Trophoblast cell (in vitro differentiated cells and primary cell): ENCODE measurements at regions not wholly inside any gene's neighbourhood (a gene's known extent, or its start where the extent isn't known, plus 50 kb on each side); places are given as distances from the start of the nearest gene placed in this dataset.
A peak's percentile ranks its signal among the peaks of the same experiment; 100 is the strongest.

Experiments
- DNase-seq, 2 donors: peaks; one replicate each; pipeline ENCODE4 v3.0.0-alpha.2; 2016
- H2AFZ ChIP-seq: 2 replicates; pipeline ENCODE4 v1.6.1; 2013; ENCODE audit warnings: low read length, moderate library complexity, mild to moderate bottlenecking; ENCODE audit not compliant: insufficient read depth, poor library complexity
- H2AK5ac ChIP-seq: 2 replicates; pipeline ENCODE4 v1.6.1; 2013; ENCODE audit warnings: mild to moderate bottlenecking, low read length
- H2BK120ac ChIP-seq: 2 replicates; pipeline ENCODE4 v1.6.1; 2013; ENCODE audit warnings: low read length, mild to moderate bottlenecking, moderate library complexity; ENCODE audit not compliant: insufficient read depth, poor library complexity
- H2BK12ac ChIP-seq: 2 replicates; pipeline ENCODE4 v1.6.1; 2013; ENCODE audit warnings: mild to moderate bottlenecking, low read length, moderate library complexity
- H2BK5ac ChIP-seq: 2 replicates; pipeline ENCODE4 v1.6.1; 2013; ENCODE audit warnings: low read length, low read depth, moderate library complexity, mild to moderate bottlenecking; ENCODE audit not compliant: poor library complexity
- H3K14ac ChIP-seq: 2 replicates; pipeline ENCODE4 v1.6.1; 2013; ENCODE audit warnings: mild to moderate bottlenecking, low read length
- H3K18ac ChIP-seq: 2 replicates; pipeline ENCODE4 v1.6.1; 2013; ENCODE audit warnings: mild to moderate bottlenecking, low read length
- H3K23ac ChIP-seq: 2 replicates; pipeline ENCODE4 v1.6.1; 2013; ENCODE audit warnings: low read length
- H3K27ac ChIP-seq: 2 replicates; pipeline ENCODE4 v1.5.1; 2013; ENCODE audit warnings: low read depth, mild to moderate bottlenecking, inconsistent platforms, low read length, moderate library complexity
- H3K27me3 ChIP-seq: 2 replicates; pipeline ENCODE4 v1.6.1; 2013; ENCODE audit warnings: inconsistent platforms, mild to moderate bottlenecking, low read length, moderate library complexity; ENCODE audit not compliant: insufficient read depth
- H3K36me3 ChIP-seq, 2 experiments: 1 replicate in 1 of 2; 2 replicates in 1 of 2; pipeline ENCODE4 v1.6.1; 2013; ENCODE audit warnings: low read length in 2 of 2, mild to moderate bottlenecking in 2 of 2, moderate library complexity in 1 of 2; ENCODE audit not compliant: insufficient read depth in 2 of 2, control insufficient read depth in 1 of 2
- H3K4ac ChIP-seq: 2 replicates; pipeline ENCODE4 v1.6.1; 2013; ENCODE audit warnings: low read depth, mild to moderate bottlenecking, low read length, moderate library complexity
- H3K4me1 ChIP-seq, 2 experiments: 1 replicate in 1 of 2; 2 replicates in 1 of 2; pipeline ENCODE4 v1.6.1; 2013; ENCODE audit warnings: low read length in 2 of 2, mild to moderate bottlenecking in 2 of 2, moderate library complexity in 1 of 2; ENCODE audit not compliant: insufficient read depth in 2 of 2, control insufficient read depth in 1 of 2
- H3K4me2 ChIP-seq: 2 replicates; pipeline ENCODE4 v1.6.1; 2013; ENCODE audit warnings: inconsistent platforms, mild to moderate bottlenecking, low read length, moderate library complexity
- H3K4me3 ChIP-seq: 2 replicates; pipeline ENCODE4 v1.5.1; 2013; ENCODE audit warnings: mild to moderate bottlenecking, low read depth, low read length, inconsistent platforms
- H3K79me1 ChIP-seq: one replicate; pipeline ENCODE4 v1.6.1; 2013; ENCODE audit warnings: low read length
- H3K79me2 ChIP-seq: 2 replicates; pipeline ENCODE4 v1.6.1; 2013; ENCODE audit warnings: low read length, mild to moderate bottlenecking; ENCODE audit not compliant: control insufficient read depth, insufficient read depth, poor library complexity
- H3K9ac ChIP-seq: 2 replicates; pipeline ENCODE4 v1.6.1; 2013; ENCODE audit warnings: mild to moderate bottlenecking, low read length
- H3K9me3 ChIP-seq: 2 replicates; pipeline ENCODE4 v1.6.1; 2013; ENCODE audit warnings: low read depth, mild to moderate bottlenecking, control low read depth, inconsistent platforms, low read length; ENCODE audit not compliant: insufficient read depth
- H4K12ac ChIP-seq: 2 replicates; pipeline ENCODE4 v1.6.1; 2013; ENCODE audit warnings: low read depth, mild to moderate bottlenecking, low read length, moderate library complexity
- H4K8ac ChIP-seq: 2 replicates; pipeline ENCODE4 v1.6.1; 2013; ENCODE audit warnings: low read depth, mild to moderate bottlenecking, low read length, moderate library complexity
- H4K91ac ChIP-seq: one replicate; pipeline ENCODE4 v1.6.1; 2013; ENCODE audit warnings: low read depth, mild to moderate bottlenecking, low read length, moderate library complexity
- WGBS: extraction: QIAGEN DNeasy Blood & Tissue Kit; methylation state at CpG from one replicate; pipeline ENCODE4 v1.1.7; 2013; ENCODE audit warnings: missing lambda C conversion rate; ENCODE audit not compliant: insufficient read length, insufficient coverage; ENCODE audit errors: extremely low coverage; 5-methylcytosine and 5-hydroxymethylcytosine counted together

DNA sequence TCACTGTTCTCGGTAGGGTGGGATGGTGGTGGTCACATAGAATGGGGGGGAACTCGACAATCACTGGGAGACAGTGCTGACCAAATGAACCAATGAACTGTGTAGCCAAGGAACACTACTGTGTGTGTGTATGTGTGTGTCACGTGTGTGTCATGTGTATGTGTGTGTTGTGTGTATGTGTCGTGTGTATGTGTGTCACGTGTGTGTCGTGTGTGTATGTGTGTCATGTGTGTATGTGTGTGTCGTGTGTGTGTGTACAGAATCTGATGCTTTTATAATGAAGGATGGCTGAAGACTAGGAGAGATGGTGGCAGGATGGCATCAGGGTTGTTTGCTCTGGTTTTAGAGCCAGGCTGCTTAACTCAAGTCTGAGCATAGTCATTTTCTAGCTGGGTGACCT lies 99.1 kb upstream of the DUSP22 start:
- H2AK5ac ChIP-seq: no peak overlapping the region
- H2BK12ac ChIP-seq: no peak overlapping the region
- no peak overlapping the region for H3K18ac ChIP-seq
- no peak overlapping the region for H3K14ac ChIP-seq
- H2BK120ac ChIP-seq: no peak overlapping the region
- H3K79me2 ChIP-seq: no peaks in the 10 kb centered on the region
- H3K9ac ChIP-seq: no peak overlapping the region
- no peaks in the 10 kb centered on the region for H3K27me3 ChIP-seq
- no peaks in the 10 kb centered on the region for H3K79me1 ChIP-seq
- H3K23ac ChIP-seq: no peak overlapping the region
- H3K27ac ChIP-seq: no peak overlapping the region
- H3K4me3 ChIP-seq: no peak overlapping the region
- no peak overlapping the region for H4K8ac ChIP-seq
- no peaks in the 10 kb centered on the region for H3K9me3 ChIP-seq
- peaks cover 0 to 3% of the 10 kb centered on the region in 2 experiments for H3K4me1 ChIP-seq
- H4K12ac ChIP-seq: no peak overlapping the region
- H3K4ac ChIP-seq: no peak overlapping the region
- H4K91ac ChIP-seq: no peak overlapping the region
- no CpG with 5 or more reads among the region's 7 CpGs for WGBS
- no peak overlapping the region for H3K4me2 ChIP-seq
- no peak overlapping the region for H2AFZ ChIP-seq
- no peaks in the 10 kb centered on the region for H3K36me3 ChIP-seq
- no peak for DNase-seq
- no peak overlapping the region for H2BK5ac ChIP-seq

DNA sequence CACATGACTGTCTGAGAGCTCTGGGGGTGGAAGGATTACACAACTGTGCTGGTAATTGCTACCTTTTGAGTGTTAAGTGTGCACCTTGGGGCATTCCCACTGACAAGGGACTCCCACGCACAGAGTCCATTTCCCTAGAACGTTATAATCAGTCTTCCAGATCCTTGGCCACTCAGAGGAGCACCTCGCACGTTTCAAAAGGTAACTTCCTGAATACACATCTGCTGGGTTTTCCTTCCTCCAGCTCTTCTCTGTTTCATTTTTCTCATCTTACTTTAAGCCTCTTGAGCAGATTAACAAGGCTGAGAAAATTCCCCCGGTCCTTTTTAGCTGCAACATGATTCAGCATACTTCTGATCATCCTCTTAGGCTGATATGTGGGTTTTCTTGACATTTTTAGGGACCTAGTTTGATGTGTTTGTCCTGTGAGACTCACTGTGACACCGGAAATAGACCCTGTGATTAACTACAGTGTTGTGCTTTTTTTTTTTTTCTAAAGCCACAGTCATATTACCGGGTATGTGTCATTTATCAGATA lies 98.4 kb upstream of the DUSP22 start:
- H3K36me3 ChIP-seq: no peaks in the 10 kb centered on the region
- no peak overlapping the region for H2BK12ac ChIP-seq
- no peak overlapping the region for H3K9ac ChIP-seq
- no peak for DNase-seq
- H4K91ac ChIP-seq: no peak overlapping the region
- H3K4me3 ChIP-seq: no peak overlapping the region
- no peak overlapping the region for H2BK120ac ChIP-seq
- H3K79me2 ChIP-seq: no peaks in the 10 kb centered on the region
- H2AK5ac ChIP-seq: no peak overlapping the region
- H4K8ac ChIP-seq: no peak overlapping the region
- no peaks in the 10 kb centered on the region for H3K27me3 ChIP-seq
- no peak overlapping the region for H3K4ac ChIP-seq
- H3K27ac ChIP-seq: no peak overlapping the region
- H3K79me1 ChIP-seq: no peaks in the 10 kb centered on the region
- H3K14ac ChIP-seq: no peak overlapping the region
- no peak overlapping the region for H3K18ac ChIP-seq
- H3K4me2 ChIP-seq: no peak overlapping the region
- H2AFZ ChIP-seq: no peak overlapping the region
- peaks cover 0 to 3% of the 10 kb centered on the region in 2 experiments for H3K4me1 ChIP-seq
- H4K12ac ChIP-seq: no peak overlapping the region
- WGBS: no CpG with 5 or more reads among the region's 7 CpGs
- H2BK5ac ChIP-seq: no peak overlapping the region
- H3K23ac ChIP-seq: no peak overlapping the region
- H3K9me3 ChIP-seq: no peaks in the 10 kb centered on the region

DNA sequence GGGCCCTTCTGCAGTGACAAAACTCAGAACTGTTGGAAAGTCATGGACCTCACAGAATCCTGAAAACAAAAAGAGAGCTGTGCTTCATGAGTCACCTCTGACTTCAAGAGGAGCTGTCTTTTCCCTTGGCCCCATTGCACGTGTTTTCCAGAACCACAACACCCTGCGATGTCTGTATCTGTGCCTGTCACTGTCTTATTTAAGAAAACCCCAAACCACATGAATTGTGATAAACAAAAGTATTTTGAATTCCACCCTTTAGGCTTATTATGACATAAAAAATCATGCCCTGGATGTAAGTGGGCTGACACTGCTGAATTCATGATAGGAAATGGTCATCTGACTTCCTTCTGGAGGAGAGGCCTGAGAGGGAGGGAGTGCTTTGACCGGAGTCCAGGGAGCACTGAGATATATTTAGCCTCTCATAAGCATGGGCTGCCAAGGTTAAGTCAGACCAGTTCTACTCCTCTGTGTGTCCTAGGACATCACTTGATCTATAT lies 96.4 kb upstream of the DUSP22 start:
- H2BK120ac ChIP-seq: no peak overlapping the region
- peaks cover 0 to under 1% of the 10 kb centered on the region in 2 experiments for H3K4me1 ChIP-seq
- H3K4me3 ChIP-seq: no peak overlapping the region
- no CpG with 5 or more reads among the region's 3 CpGs for WGBS
- peaks cover 2% of the 10 kb centered on the region for H3K9me3 ChIP-seq
- no peak overlapping the region for H2BK5ac ChIP-seq
- H2BK12ac ChIP-seq: no peak overlapping the region
- H3K79me2 ChIP-seq: no peaks in the 10 kb centered on the region
- peak in 1 of 2 donors; percentile 13 for DNase-seq
- no peaks in the 10 kb centered on the region for H3K79me1 ChIP-seq
- H3K9ac ChIP-seq: no peak overlapping the region
- H3K18ac ChIP-seq: no peak overlapping the region
- no peak overlapping the region for H3K23ac ChIP-seq
- H2AK5ac ChIP-seq: no peak overlapping the region
- H4K91ac ChIP-seq: no peak overlapping the region
- H4K12ac ChIP-seq: no peak overlapping the region
- no peak overlapping the region for H3K4me2 ChIP-seq
- H2AFZ ChIP-seq: no peak overlapping the region
- H3K4ac ChIP-seq: no peak overlapping the region
- H3K27ac ChIP-seq: no peak overlapping the region
- H3K14ac ChIP-seq: no peak overlapping the region
- no peaks in the 10 kb centered on the region for H3K27me3 ChIP-seq
- no peak overlapping the region for H4K8ac ChIP-seq
- no peaks in the 10 kb centered on the region for H3K36me3 ChIP-seq

DNA sequence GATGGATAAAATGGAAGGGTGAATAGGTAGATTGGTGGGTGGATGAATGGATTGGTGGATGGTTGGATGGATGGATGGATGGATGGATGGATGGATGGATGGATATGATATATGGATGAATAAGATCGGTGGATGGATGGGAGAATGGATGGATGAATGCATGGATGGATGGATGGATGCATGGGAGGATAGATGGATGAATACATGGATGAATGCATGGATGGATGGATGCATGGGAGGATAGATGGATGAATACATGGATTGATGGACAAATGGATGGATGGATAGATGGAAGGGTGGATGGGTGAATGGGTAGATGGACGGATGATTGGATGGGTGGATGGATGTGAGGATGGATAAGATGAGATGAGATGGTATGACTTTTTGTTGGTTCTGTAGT lies 95.7 kb upstream of the DUSP22 start:
- Histone ChIP-seq H3K4ac (no peak overlapping the region), H3K79me1 (no peaks in the 10 kb centered on the region), H3K23ac (no peak overlapping the region), H3K4me1 (no peaks in the 10 kb centered on the region), H3K4me2 (no peak overlapping the region), H4K12ac (no peak overlapping the region), H2BK5ac (no peak overlapping the region), H2BK120ac (no peak overlapping the region), H3K9me3 (peaks cover 2% of the 10 kb centered on the region), H2AFZ (no peak overlapping the region), H3K4me3 (no peak overlapping the region), H3K36me3 (no peaks in the 10 kb centered on the region), H4K8ac (no peak overlapping the region), H2AK5ac (no peak overlapping the region), H3K79me2 (no peaks in the 10 kb centered on the region), H3K14ac (no peak overlapping the region), H3K9ac (no peak overlapping the region), H4K91ac (no peak overlapping the region), H3K27ac (no peak overlapping the region), H2BK12ac (no peak overlapping the region), H3K18ac (no peak overlapping the region), H3K27me3 (no peaks in the 10 kb centered on the region)
- 100% methylated on average over 2 of the region's 2 CpGs for WGBS
- DNase-seq: no peak
